GM04503 (cell line): ENCODE measurements at regions not wholly inside any gene's neighbourhood (a gene's known extent, or its start where the extent isn't known, plus 50 kb on each side); places are given as distances from the start of the nearest gene placed in this dataset.

ENCODE experiments used
- DNase-seq: peaks from one replicate; pipeline ENCODE4 v3.0.0-alpha.2; 2012; ENCODE audit warnings: low read depth

DNA sequence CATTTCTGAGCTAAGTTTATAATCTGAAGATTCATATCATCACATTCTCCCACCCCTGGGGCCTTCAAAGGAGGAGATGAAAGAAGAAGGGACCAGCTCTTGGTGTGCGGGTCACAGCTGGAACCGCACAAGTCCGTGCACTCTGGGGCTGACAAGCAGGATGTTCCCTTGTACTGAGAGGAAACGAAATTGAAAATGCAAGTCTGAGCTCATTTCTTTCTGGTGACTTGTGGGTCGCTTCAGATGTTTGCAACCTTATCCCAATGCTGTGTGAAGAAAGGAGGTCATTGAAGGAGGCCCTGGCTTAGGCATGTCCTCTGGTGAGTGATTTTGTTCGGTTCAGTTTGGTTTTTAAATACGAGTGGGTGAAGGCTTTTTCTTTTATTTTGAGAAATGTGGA, 59.6 kb downstream of the C9orf152 start:
- no peak for DNase-seq

DNA sequence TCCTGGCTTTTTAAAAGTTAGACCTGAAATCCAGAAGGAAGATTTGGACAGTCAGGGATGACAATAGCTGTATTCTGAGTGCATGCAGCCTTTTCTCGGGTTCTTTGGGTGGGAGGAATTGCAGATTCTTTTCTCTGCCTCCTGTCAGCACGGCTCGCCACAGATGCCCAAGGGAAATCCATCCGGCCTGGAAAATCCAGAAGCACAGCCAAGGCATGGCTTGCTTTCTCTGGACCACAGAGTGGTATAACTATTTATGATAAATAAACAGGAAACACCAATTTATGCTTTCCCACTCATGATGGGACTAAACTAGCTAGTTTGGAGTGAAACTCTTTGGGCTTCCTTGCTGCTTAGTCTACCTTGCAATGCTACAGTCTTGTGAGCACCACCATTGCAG, 59.1 kb downstream of the C9orf152 start:
- DNase-seq = peak; percentile 42
